ENCODE measurements at regions not wholly inside any gene's neighbourhood (a gene's known extent, or its start where the extent isn't known, plus 50 kb on each side); places are given as distances from the start of the nearest gene placed in this dataset.

GRCh38 chr7:156307193-156307592 lies 333.4 kb upstream of the RNF32 start:
- Histone ChIP-seq H3K4me3 (no peak overlapping the region), H3K27me3 (no peaks in the 10 kb centered on the region), H3K27ac (no peak overlapping the region), H3K36me3 (no peaks in the 10 kb centered on the region), H3K4me1 (no peaks in the 10 kb centered on the region), H3K9me3 (peaks cover 0 to 5% (median 0%) of the 10 kb centered on the region in 3 donors)
- 54 to 73% methylated on average over 4 to 5 of the region's 9 CpGs for WGBS, 2 donors (ENCODE audit: low coverage in 1 of 2)
- ATAC-seq, result no peak
- TF ChIP-seq POLR2AphosphoS5 (IDR thresholded peaks at IDR 0.05) (no peak), POLR2A (IDR thresholded peaks at IDR 0.05) (no peak), EP300 (IDR thresholded peaks at IDR 0.05) (no peak), CTCF (IDR thresholded peaks at IDR 0.05) (no peak)

GRCh38 chr7:156305351-156305750 lies 335.2 kb upstream of the RNF32 start:
- Histone ChIP-seq H3K4me3 (no peak overlapping the region), H3K27me3 (no peaks in the 10 kb centered on the region), H3K9me3 (peaks cover 0 to 5% (median 0%) of the 10 kb centered on the region in 3 donors), H3K27ac (no peak overlapping the region), H3K4me1 (no peaks in the 10 kb centered on the region), H3K36me3 (no peaks in the 10 kb centered on the region)
- TF ChIP-seq CTCF (IDR thresholded peaks at IDR 0.05) (no peak), POLR2AphosphoS5 (IDR thresholded peaks at IDR 0.05) (no peak), POLR2A (IDR thresholded peaks at IDR 0.05) (no peak), EP300 (IDR thresholded peaks at IDR 0.05) (no peak)
- ATAC-seq, result no peak
- 79 to 82% methylated on average over 9 to 10 of the region's 10 CpGs for WGBS, 2 donors (ENCODE audit: low coverage in 1 of 2)

- no peaks in the 10 kb centered on the region for H3K36me3 ChIP-seq
- H3K27ac ChIP-seq, result no peak overlapping the region
- TF ChIP-seq POLR2AphosphoS5 (IDR thresholded peaks at IDR 0.05) (no peak), CTCF (IDR thresholded peaks at IDR 0.05) (no peak), POLR2A (IDR thresholded peaks at IDR 0.05) (no peak), EP300 (IDR thresholded peaks at IDR 0.05) (no peak)
- H3K4me1 ChIP-seq, result no peaks in the 10 kb centered on the region
- ATAC-seq, result no peak
- H3K9me3 ChIP-seq, result peaks cover 0 to 36% (median 0%) of the 10 kb centered on the region in 3 donors
- H3K4me3 ChIP-seq, result no peak overlapping the region
- no peaks in the 10 kb centered on the region for H3K27me3 ChIP-seq
- WGBS, 2 donors (ENCODE audit: low coverage in 1 of 2), result 74 to 76% methylated on average over 2 of the region's 2 CpGs
Observed at GRCh38 chr7:156282816-156283215, 357.8 kb upstream of the RNF32 start.

- Histone ChIP-seq H3K36me3 (no peaks in the 10 kb centered on the region), H3K4me1 (no peaks in the 10 kb centered on the region), H3K27ac (no peak overlapping the region), H3K4me3 (no peak overlapping the region), H3K27me3 (no peaks in the 10 kb centered on the region), H3K9me3 (peaks cover 0 to 25% (median 0%) of the 10 kb centered on the region in 3 donors)
- TF ChIP-seq POLR2A (IDR thresholded peaks at IDR 0.05) (no peak), EP300 (IDR thresholded peaks at IDR 0.05) (no peak), POLR2AphosphoS5 (IDR thresholded peaks at IDR 0.05) (no peak)
- WGBS, 2 donors (ENCODE audit: low coverage in 1 of 2), result 58 to 70% methylated on average over 4 of the region's 4 CpGs
- no peak for ATAC-seq
Observed at GRCh38 chr7:156279635-156280034, 360.9 kb upstream of the RNF32 start.

- Histone ChIP-seq H3K4me3 (no peak overlapping the region), H3K4me1 (no peaks in the 10 kb centered on the region), H3K9me3 (no peaks in the 10 kb centered on the region), H3K27me3 (no peaks in the 10 kb centered on the region), H3K27ac (no peak overlapping the region), H3K36me3 (no peaks in the 10 kb centered on the region)
- ATAC-seq, result no peak
- 69 to 74% methylated on average over 4 of the region's 4 CpGs for WGBS, 2 donors (ENCODE audit: low coverage in 1 of 2)
- TF ChIP-seq POLR2A (IDR thresholded peaks at IDR 0.05) (no peak), POLR2AphosphoS5 (IDR thresholded peaks at IDR 0.05) (no peak), EP300 (IDR thresholded peaks at IDR 0.05) (no peak), CTCF (IDR thresholded peaks at IDR 0.05) (no peak)
Observed at GRCh38 chr7:156275292-156275691, 365.3 kb upstream of the RNF32 start.
